HepG2 (cell line): ENCODE measurements at regions not wholly inside any gene's neighbourhood (a gene's known extent, or its start where the extent isn't known, plus 50 kb on each side); places are given as distances from the start of the nearest gene placed in this dataset.

Experiments used
- CHCHD3 ChIP-seq: sonication (generic); formaldehyde crosslinking; IDR thresholded peaks from 2 replicates; pipeline ENCODE4 v1.8.0; 2022; ENCODE audit warnings: mild to moderate bottlenecking, missing genetic modification reagents, moderate library complexity
- CSRNP2 ChIP-seq: sonication (generic); formaldehyde crosslinking; conservative IDR thresholded peaks from 2 replicates; pipeline ENCODE4 v1.8.0; 2022; ENCODE audit warnings: low read depth, missing genetic modification reagents
- HDAC6 ChIP-seq: fragments of 200-600 bp; sonication (generic); IDR thresholded peaks from 2 replicates; pipeline ENCODE4 v1.7.0; 2017; ENCODE audit warnings: mild to moderate bottlenecking, antibody characterized with exemption, low read length, low read depth
- KDM1A ChIP-seq: IDR thresholded peaks from 2 replicates; pipeline ENCODE4 v1.6.1; 2016; ENCODE audit warnings: missing compliant biosample characterization
- SETDB1 ChIP-seq: sonication (generic); formaldehyde crosslinking; IDR thresholded peaks from 2 replicates; pipeline ENCODE4 v1.5.1; 2020; ENCODE audit warnings: missing genetic modification reagents, mild to moderate bottlenecking, borderline replicate concordance
- SOX13 ChIP-seq, 3 experiments: fragments of 450-650 bp in 1 of 3; sonication (generic) in 1 of 3; formaldehyde crosslinking in 1 of 3; IDR thresholded peaks in 2 of 3; conservative IDR thresholded peaks in 1 of 3; 2 replicates each; pipeline versions ENCODE4 v1.5.0 to v1.6.1; 2016 to 2020; ENCODE audit warnings: antibody characterized with exemption in 1 of 3, mild to moderate bottlenecking in 1 of 3, missing compliant biosample characterization in 1 of 3, missing genetic modification reagents in 1 of 3, moderate library complexity in 1 of 3
- ZBTB33 ChIP-seq: sonication (generic); formaldehyde crosslinking; IDR thresholded peaks from 2 replicates; pipeline ENCODE4 v1.4.0; 2020; ENCODE audit warnings: missing genetic modification reagents
- ZNF30 ChIP-seq: sonication (generic); formaldehyde crosslinking; IDR thresholded peaks from 2 replicates; pipeline ENCODE4 v1.5.0; 2020; ENCODE audit warnings: mild to moderate bottlenecking, missing genetic modification reagents
- ZNF318 ChIP-seq: sonication (generic); formaldehyde crosslinking; IDR thresholded peaks from 2 replicates; pipeline ENCODE4 v1.4.0; 2020; ENCODE audit warnings: mild to moderate bottlenecking, missing genetic modification reagents
- ZNF441 ChIP-seq: sonication (generic); formaldehyde crosslinking; IDR thresholded peaks from 2 replicates; pipeline ENCODE4 v1.7.0; 2021; ENCODE audit warnings: missing genetic modification reagents, borderline replicate concordance
- ZNF704 ChIP-seq: sonication (generic); formaldehyde crosslinking; IDR thresholded peaks from 2 replicates; pipeline ENCODE4 v1.8.1; 2023; ENCODE audit warnings: mild to moderate bottlenecking, inconsistent platforms, moderate library complexity, missing genetic modification reagents, borderline replicate concordance
- ZNF800 ChIP-seq: sonication (generic); formaldehyde crosslinking; IDR thresholded peaks from 2 replicates; pipeline ENCODE4 v1.4.0; 2020; ENCODE audit warnings: missing genetic modification reagents
- ZSCAN30 ChIP-seq: sonication (generic); formaldehyde crosslinking; IDR thresholded peaks from 2 replicates; pipeline ENCODE4 v1.5.0; 2020; ENCODE audit warnings: mild to moderate bottlenecking, missing genetic modification reagents

GRCh38 chr3:42032693-42033349 is 58.3 kb upstream of the TRAK1 start (continued):
- TF ChIP-seq CSRNP2 (no peak), KDM1A (CRISPR knock-in tag) (peak; percentile 73; the same call in 1 of the 2 replicates), CHCHD3 (CRISPR knock-in tag) (no peak), ZNF318 (CRISPR knock-in tag) (no peak), HDAC6 (no peak), ZNF30 (CRISPR knock-in tag) (no peak), SOX13 (IDR thresholded peaks at IDR 0.05) (peak; percentile 57), SOX13 (CRISPR knock-in tag; conservative IDR thresholded peaks at IDR 0.05 in 1 of 2, IDR thresholded peaks at IDR 0.05 in 1 of 2) (peak in 1 of 2 experiments; percentile 92; a peak in 2 of 4 replicates), ZNF800 (CRISPR knock-in tag) (no peak), SETDB1 (CRISPR knock-in tag) (no peak), ZSCAN30 (CRISPR knock-in tag) (no peak), ZBTB33 (no peak; the same call in 1 of the 2 replicates), ZNF704 (CRISPR knock-in tag) (no peak), ZNF441 (no peak)
